ENCODE measurements at regions not wholly inside any gene's neighbourhood (a gene's known extent, or its start where the extent isn't known, plus 50 kb on each side); places are given as distances from the start of the nearest gene placed in this dataset.
"Not testable (repeated sequence)": the region's sequence is repeated elsewhere in the genome, so short reads cannot be mapped to it uniquely, and the experiment has no call there.

- H3K4me3 Mint-ChIP-seq, result no peak overlapping the region
- peaks cover 5% of the 10 kb centered on the region for H3K9me3 Mint-ChIP-seq
- DNase-seq (ENCODE audit: low read depth, low spot score), result no peak
- H3K27ac Mint-ChIP-seq (ENCODE audit: unreplicated experiment), result no peak overlapping the region
- H3K36me3 Mint-ChIP-seq (ENCODE audit: low read depth), result no peaks in the 10 kb centered on the region
- H3K4me1 Mint-ChIP-seq, result no peaks in the 10 kb centered on the region
- TF ChIP-seq CTCF (conservative IDR thresholded peaks at IDR 0.05), result no peak
- no peaks in the 10 kb centered on the region for H3K27me3 Mint-ChIP-seq (ENCODE audit: low read depth)
Measured at GRCh38 chr10:76766682-76767081, 870.9 kb downstream of the KCNMA1 start.

- not testable (repeated sequence) for H3K4me3 Mint-ChIP-seq; DNase-seq (ENCODE audit: low read depth, low spot score); H3K36me3 Mint-ChIP-seq (ENCODE audit: low read depth); H3K9me3 Mint-ChIP-seq; H3K27ac Mint-ChIP-seq (ENCODE audit: unreplicated experiment); H3K27me3 Mint-ChIP-seq (ENCODE audit: low read depth); H3K4me1 Mint-ChIP-seq
Measured at GRCh38 chr10:76764921-76765320, 872.7 kb downstream of the KCNMA1 start.

GRCh38 chr10:76764177-76764576, 873.4 kb downstream of the KCNMA1 start:
- Mint-ChIP-seq H3K27me3 (ENCODE audit: low read depth) (no peaks in the 10 kb centered on the region), H3K9me3 (peaks cover 5% of the 10 kb centered on the region), H3K27ac (ENCODE audit: unreplicated experiment) (no peak overlapping the region), H3K4me3 (no peak overlapping the region), H3K4me1 (no peaks in the 10 kb centered on the region), H3K36me3 (ENCODE audit: low read depth) (no peaks in the 10 kb centered on the region)
- TF ChIP-seq CTCF (conservative IDR thresholded peaks at IDR 0.05), result no peak
- DNase-seq (ENCODE audit: low read depth, low spot score), result no peak

- H3K4me3 Mint-ChIP-seq, result no peak overlapping the region
- TF ChIP-seq CTCF (conservative IDR thresholded peaks at IDR 0.05), result no peak
- peaks cover 5% of the 10 kb centered on the region for H3K9me3 Mint-ChIP-seq
- no peak for DNase-seq (ENCODE audit: low read depth, low spot score)
- H3K4me1 Mint-ChIP-seq, result no peaks in the 10 kb centered on the region
- H3K36me3 Mint-ChIP-seq (ENCODE audit: low read depth), result no peaks in the 10 kb centered on the region
- no peak overlapping the region for H3K27ac Mint-ChIP-seq (ENCODE audit: unreplicated experiment)
- H3K27me3 Mint-ChIP-seq (ENCODE audit: low read depth), result no peaks in the 10 kb centered on the region
Measured at GRCh38 chr10:76763376-76763775, 874.2 kb downstream of the KCNMA1 start.

GRCh38 chr10:76759681-76760080, 877.9 kb downstream of the KCNMA1 start:
- Mint-ChIP-seq H3K4me3 (no peak overlapping the region), H3K9me3 (peaks cover 4% of the 10 kb centered on the region), H3K27ac (ENCODE audit: unreplicated experiment) (peak overlapping the region; percentile 8), H3K36me3 (ENCODE audit: low read depth) (no peaks in the 10 kb centered on the region), H3K27me3 (ENCODE audit: low read depth) (no peaks in the 10 kb centered on the region), H3K4me1 (no peaks in the 10 kb centered on the region)
- no peak for TF ChIP-seq CTCF (conservative IDR thresholded peaks at IDR 0.05)
- no peak for DNase-seq (ENCODE audit: low read depth, low spot score)

- H3K36me3 Mint-ChIP-seq (ENCODE audit: low read depth), result no peaks in the 10 kb centered on the region
- H3K9me3 Mint-ChIP-seq, result no peaks in the 10 kb centered on the region
- no peak for DNase-seq (ENCODE audit: low read depth, low spot score)
- H3K27me3 Mint-ChIP-seq (ENCODE audit: low read depth), result no peaks in the 10 kb centered on the region
- no peak for TF ChIP-seq CTCF (conservative IDR thresholded peaks at IDR 0.05)
- no peak overlapping the region for H3K4me3 Mint-ChIP-seq
- no peak overlapping the region for H3K27ac Mint-ChIP-seq (ENCODE audit: unreplicated experiment)
- peaks cover 4% of the 10 kb centered on the region for H3K4me1 Mint-ChIP-seq
Measured at GRCh38 chr10:76743169-76743568, 894.4 kb downstream of the KCNMA1 start.

Measured in neural crest cell (in vitro differentiated cells).